ENCODE measurements at regions not wholly inside any gene's neighbourhood (a gene's known extent, or its start where the extent isn't known, plus 50 kb on each side); places are given as distances from the start of the nearest gene placed in this dataset.

- Histone ChIP-seq H3K27ac (no peak overlapping the region), H2AFZ (no peak overlapping the region), H3K9me2 (replicated peaks; ENCODE audit: insufficient read depth) (no peaks in the 10 kb centered on the region), H4K20me1 (ENCODE audit: insufficient read depth, poor library complexity, severe bottlenecking) (no peaks in the 10 kb centered on the region), H3K79me2 (no peaks in the 10 kb centered on the region), H3K9me3 (ENCODE audit: low read depth) (no peaks in the 10 kb centered on the region), H3K27me3 (no peaks in the 10 kb centered on the region), H3K4me2 (no peak overlapping the region), H3K4me1 (ENCODE audit: insufficient read depth) (peaks cover 7% of the 10 kb centered on the region), H3K36me3 (replicated peaks; ENCODE audit: insufficient read depth, low read depth) (no peaks in the 10 kb centered on the region), H3K4me3 (no peak overlapping the region)
- no peak for DNase-seq (ENCODE audit: low spot score)
- TF ChIP-seq EZH2 (IDR thresholded peaks at IDR 0.05; ENCODE audit: borderline replicate concordance) (no peak), CTCF (IDR thresholded peaks at IDR 0.05; ENCODE audit: poor library complexity) (no peak), EZH2phosphoT487 (IDR thresholded peaks at IDR 0.05; ENCODE audit: low read depth, severe bottlenecking, unreplicated experiment) (no peak)
- 86% methylated on average over 1 of the region's 1 CpG for WGBS (ENCODE audit: low lambda C conversion rate, missing lambda C conversion rate)
Observed at GRCh38 chr6:80454197-80454596, 347.7 kb downstream of the BCKDHB start.

- Histone ChIP-seq H2AFZ (no peak overlapping the region), H3K27me3 (no peaks in the 10 kb centered on the region), H3K27ac (no peak overlapping the region), H3K36me3 (replicated peaks; ENCODE audit: insufficient read depth, low read depth) (no peaks in the 10 kb centered on the region), H3K79me2 (no peaks in the 10 kb centered on the region), H3K9me3 (ENCODE audit: low read depth) (no peaks in the 10 kb centered on the region), H3K4me2 (no peak overlapping the region), H3K9me2 (replicated peaks; ENCODE audit: insufficient read depth) (no peaks in the 10 kb centered on the region), H4K20me1 (ENCODE audit: insufficient read depth, poor library complexity, severe bottlenecking) (no peaks in the 10 kb centered on the region), H3K4me1 (ENCODE audit: insufficient read depth) (no peaks in the 10 kb centered on the region), H3K4me3 (no peak overlapping the region)
- TF ChIP-seq EZH2 (IDR thresholded peaks at IDR 0.05; ENCODE audit: borderline replicate concordance) (no peak), EZH2phosphoT487 (IDR thresholded peaks at IDR 0.05; ENCODE audit: low read depth, severe bottlenecking, unreplicated experiment) (no peak), CTCF (IDR thresholded peaks at IDR 0.05; ENCODE audit: poor library complexity) (no peak)
- 97% methylated on average over 1 of the region's 1 CpG for WGBS (ENCODE audit: low lambda C conversion rate, missing lambda C conversion rate)
- no peak for DNase-seq (ENCODE audit: low spot score)
Observed at GRCh38 chr6:80449726-80450125, 343.3 kb downstream of the BCKDHB start.

GRCh38 chr6:80446454-80447045 is 340.1 kb downstream of the BCKDHB start:
- no peaks in the 10 kb centered on the region for H3K9me2 ChIP-seq (replicated peaks; ENCODE audit: insufficient read depth)
- H3K27me3 ChIP-seq = no peaks in the 10 kb centered on the region
- H3K36me3 ChIP-seq (replicated peaks; ENCODE audit: insufficient read depth, low read depth) = no peaks in the 10 kb centered on the region
- H3K9me3 ChIP-seq (ENCODE audit: low read depth) = no peaks in the 10 kb centered on the region
- no peaks in the 10 kb centered on the region for H3K4me1 ChIP-seq (ENCODE audit: insufficient read depth)
- H3K79me2 ChIP-seq = no peaks in the 10 kb centered on the region
- no peak overlapping the region for H3K4me2 ChIP-seq
- WGBS (ENCODE audit: low lambda C conversion rate, missing lambda C conversion rate) = 91% methylated on average over 5 of the region's 5 CpGs
- H3K27ac ChIP-seq = no peak overlapping the region
- TF ChIP-seq EZH2phosphoT487 (IDR thresholded peaks at IDR 0.05; ENCODE audit: low read depth, severe bottlenecking, unreplicated experiment) (no peak), CTCF (IDR thresholded peaks at IDR 0.05; ENCODE audit: poor library complexity) (no peak), EZH2 (IDR thresholded peaks at IDR 0.05; ENCODE audit: borderline replicate concordance) (no peak)
- no peak overlapping the region for H3K4me3 ChIP-seq
- DNase-seq (ENCODE audit: low spot score) = no peak
- no peaks in the 10 kb centered on the region for H4K20me1 ChIP-seq (ENCODE audit: insufficient read depth, poor library complexity, severe bottlenecking)
- no peak overlapping the region for H2AFZ ChIP-seq

- no peaks in the 10 kb centered on the region for H3K27me3 ChIP-seq
- H3K4me2 ChIP-seq = no peak overlapping the region
- TF ChIP-seq EZH2phosphoT487 (IDR thresholded peaks at IDR 0.05; ENCODE audit: low read depth, severe bottlenecking, unreplicated experiment) (no peak), EZH2 (IDR thresholded peaks at IDR 0.05; ENCODE audit: borderline replicate concordance) (no peak), CTCF (IDR thresholded peaks at IDR 0.05; ENCODE audit: poor library complexity) (no peak)
- H3K9me2 ChIP-seq (replicated peaks; ENCODE audit: insufficient read depth) = no peaks in the 10 kb centered on the region
- no peaks in the 10 kb centered on the region for H3K4me1 ChIP-seq (ENCODE audit: insufficient read depth)
- H3K4me3 ChIP-seq = no peak overlapping the region
- H3K9me3 ChIP-seq (ENCODE audit: low read depth) = no peaks in the 10 kb centered on the region
- H3K27ac ChIP-seq = no peak overlapping the region
- H4K20me1 ChIP-seq (ENCODE audit: insufficient read depth, poor library complexity, severe bottlenecking) = no peaks in the 10 kb centered on the region
- H2AFZ ChIP-seq = no peak overlapping the region
- H3K79me2 ChIP-seq = no peaks in the 10 kb centered on the region
- H3K36me3 ChIP-seq (replicated peaks; ENCODE audit: insufficient read depth, low read depth) = no peaks in the 10 kb centered on the region
- no peak for DNase-seq (ENCODE audit: low spot score)
Observed at GRCh38 chr6:80445751-80446150, 339.3 kb downstream of the BCKDHB start.

Measured in hepatocyte (in vitro differentiated cells).